ENCODE measurements at regions not wholly inside any gene's neighbourhood (a gene's known extent, or its start where the extent isn't known, plus 50 kb on each side); places are given as distances from the start of the nearest gene placed in this dataset.

DNA sequence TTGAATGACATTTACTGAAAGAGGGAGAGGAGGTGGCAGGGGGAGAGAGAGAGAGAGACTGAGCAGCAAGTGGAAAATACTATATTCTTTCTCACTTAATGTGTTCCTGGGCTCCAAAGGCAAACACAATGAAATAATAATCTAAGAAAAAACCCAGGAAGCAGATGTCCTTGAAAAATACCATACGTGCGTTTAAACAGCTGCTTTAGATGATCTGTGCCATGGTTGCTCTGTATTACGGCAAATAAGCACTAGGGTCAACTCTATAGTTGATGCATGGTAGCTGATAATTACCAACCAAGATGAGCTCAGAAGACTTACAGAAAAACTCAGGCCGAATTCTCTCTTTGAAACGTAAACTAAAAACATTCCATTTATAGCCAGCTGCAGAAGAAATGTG, 410.3 kb upstream of the TBL1XR1 start:
- no peak for TF ChIP-seq POLR2AphosphoS5 (IDR thresholded peaks at IDR 0.05; ENCODE audit: low read depth, low read length)
- no peak for TF ChIP-seq POLR2A (IDR thresholded peaks at IDR 0.05; ENCODE audit: low read depth, low read length)
- TF ChIP-seq TAF1 (IDR thresholded peaks at IDR 0.05; ENCODE audit: borderline replicate concordance, low read depth, low read length): no peak
